Esophagus squamous epithelium (tissue), 5 donors: ENCODE measurements at regions not wholly inside any gene's neighbourhood (a gene's known extent, or its start where the extent isn't known, plus 50 kb on each side); places are given as distances from the start of the nearest gene placed in this dataset.
"Not testable (repeated sequence)": the region's sequence is repeated elsewhere in the genome, so short reads cannot be mapped to it uniquely, and the experiment has no call there.

Experiments
- DNase-seq: peaks from one replicate; lab custom pipeline; 2025; lab: John Stamatoyannopoulos, UW
- H3K27ac ChIP-seq, 4 donors: fragments of 200-600 bp; sonication (generic); one replicate each; pipeline ENCODE4 v1.5.1; 2016 to 2019; ENCODE audit warnings: mild to moderate bottlenecking in 1 of 4
- H3K27me3 ChIP-seq, 4 donors: fragments of 200-600 bp; sonication (generic); 1 replicate in 3 of 4; 2 replicates in 1 of 4; pipeline versions ENCODE4 v1.5.1 to v1.6.0; 2017 to 2021; ENCODE audit warnings: antibody characterized with exemption in 1 of 4
- H3K36me3 ChIP-seq, 3 donors: fragments of 200-600 bp; sonication (generic); one replicate each; pipeline ENCODE4 v1.5.1; 2016 to 2019
- H3K4me1 ChIP-seq, 3 donors: fragments of 200-600 bp; sonication (generic); one replicate each; pipeline ENCODE4 v1.5.1; 2017 to 2019
- H3K4me3 ChIP-seq, 4 donors: fragments of 200-600 bp; sonication (generic); 1 replicate in 3 of 4; 2 replicates in 1 of 4; pipeline ENCODE4 v1.5.1; 2016 to 2019; ENCODE audit warnings: mild to moderate bottlenecking in 2 of 4, moderate library complexity in 1 of 4
- H3K9me3 ChIP-seq, 3 donors: fragments of 200-600 bp; sonication (generic); one replicate each; pipeline ENCODE4 v1.5.1; 2016 to 2019
- CTCF ChIP-seq, 6 experiments: fragments of 450-650 bp in 4 of 6; fragments of 200-600 bp in 2 of 6; sonication (generic) in 2 of 6; IDR thresholded peaks; one replicate each; pipeline ENCODE4 v1.5.1; 2016 to 2019; ENCODE audit warnings: antibody characterized with exemption in 6 of 6, mild to moderate bottlenecking in 4 of 6, moderate library complexity in 4 of 6
- POLR2A ChIP-seq, 4 donors: fragments of 450-650 bp; IDR thresholded peaks; one replicate each; pipeline ENCODE4 v1.6.1; 2017; ENCODE audit warnings: antibody characterized with exemption in 4 of 4, mild to moderate bottlenecking in 4 of 4, moderate library complexity in 3 of 4
- WGBS, 2 donors: methylation state at CpG; one replicate each; pipeline ENCODE4 v1.1.5; 2018; 5-methylcytosine and 5-hydroxymethylcytosine counted together
- intact Hi-C: fragments of 100-400 bp; cut with DNase I; formaldehyde crosslinking; loops from one replicate; pipeline ENCODE4 v1.15.0; 2022
- donor health status: DM: yes; HTN: yes; CAD: no.

- H3K27me3 ChIP-seq, result no peaks in the 10 kb centered on the region
- intact Hi-C loops, result no loop called here
- H3K27ac ChIP-seq, result peak overlapping the region in 3 of 4 donors; percentile 25 to 62 (median 55)
- H3K36me3 ChIP-seq, result no peaks in the 10 kb centered on the region
- H3K4me3 ChIP-seq, result peak overlapping the region in 2 of 4 donors; percentile 27 to 49
- TF ChIP-seq POLR2A (IDR thresholded peaks at IDR 0.05) (no peak), CTCF (IDR thresholded peaks at IDR 0.05) (no peak)
- no peaks in the 10 kb centered on the region for H3K9me3 ChIP-seq
- DNase-seq, result no peak
- H3K4me1 ChIP-seq, result peaks cover 5 to 31% (median 14%) of the 10 kb centered on the region in 3 donors
Measured at GRCh38 chr22:40108396-40108795, 69.3 kb upstream of the TNRC6B start.

- H3K4me3 ChIP-seq, DNase-seq, H3K27me3 ChIP-seq, H3K9me3 ChIP-seq, intact Hi-C loops, H3K36me3 ChIP-seq, H3K27ac ChIP-seq: not testable (repeated sequence)
- 90 to 92% methylated on average over 4 to 5 of the region's 5 CpGs for WGBS, 2 donors
- peaks cover 5 to 31% (median 14%) of the 10 kb centered on the region in 3 donors for H3K4me1 ChIP-seq
Measured at GRCh38 chr22:40108926-40109325, 68.8 kb upstream of the TNRC6B start.

DNA sequence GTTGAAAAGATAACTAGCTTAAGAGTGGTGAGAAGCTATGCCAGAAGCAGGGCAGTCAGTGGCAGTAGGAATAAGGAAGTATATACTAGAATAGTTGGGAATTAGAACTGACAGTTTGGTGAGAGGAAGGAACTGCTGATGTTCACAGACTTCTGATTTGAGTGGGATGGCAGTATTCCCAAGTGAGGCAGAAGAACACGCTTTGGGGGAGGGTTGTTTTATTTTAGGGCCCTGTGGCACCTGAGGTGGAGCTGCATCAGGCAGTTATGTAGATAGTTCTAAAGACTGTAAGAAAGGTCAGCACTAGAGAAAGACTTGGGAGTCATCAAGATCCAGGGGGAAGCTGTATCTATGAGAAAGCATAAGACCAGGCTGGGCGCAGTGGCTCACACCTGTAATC, 66.3 kb upstream of the TNRC6B start:
- Histone ChIP-seq H3K27me3 (no peaks in the 10 kb centered on the region), H3K9me3 (no peaks in the 10 kb centered on the region), H3K36me3 (no peaks in the 10 kb centered on the region), H3K4me1 (peaks cover 5 to 34% (median 13%) of the 10 kb centered on the region in 3 donors), H3K27ac (no peak overlapping the region), H3K4me3 (no peak overlapping the region)
- TF ChIP-seq CTCF (IDR thresholded peaks at IDR 0.05) (no peak), POLR2A (IDR thresholded peaks at IDR 0.05) (no peak)
- DNase-seq, result no peak
- WGBS, 2 donors, result 76 to 85% methylated on average over 2 of the region's 2 CpGs
- intact Hi-C loops, result no loop called here

- H3K27ac ChIP-seq, result no peak overlapping the region
- H3K27me3 ChIP-seq, result no peaks in the 10 kb centered on the region
- H3K9me3 ChIP-seq, result no peaks in the 10 kb centered on the region
- no peak overlapping the region for H3K4me3 ChIP-seq
- no peak for DNase-seq
- no peaks in the 10 kb centered on the region for H3K36me3 ChIP-seq
- 81% methylated on average over 3 of the region's 3 CpGs for WGBS, 2 donors
- intact Hi-C loops, result no loop called here
- TF ChIP-seq CTCF (IDR thresholded peaks at IDR 0.05) (no peak), POLR2A (IDR thresholded peaks at IDR 0.05) (no peak)
- H3K4me1 ChIP-seq, result peaks cover 5 to 29% (median 7%) of the 10 kb centered on the region in 3 donors
Measured at GRCh38 chr22:40112595-40112994, 65.1 kb upstream of the TNRC6B start.

- intact Hi-C loops, result no loop called here
- Histone ChIP-seq H3K4me1 (peaks cover 0 to 18% (median 0%) of the 10 kb centered on the region in 3 donors), H3K27ac (no peak overlapping the region), H3K9me3 (no peaks in the 10 kb centered on the region), H3K27me3 (no peaks in the 10 kb centered on the region), H3K4me3 (no peak overlapping the region), H3K36me3 (peaks cover 0 to 1% (median 0%) of the 10 kb centered on the region in 3 donors)
- DNase-seq, result no peak
- TF ChIP-seq CTCF (IDR thresholded peaks at IDR 0.05) (no peak), POLR2A (IDR thresholded peaks at IDR 0.05) (no peak)
- 82 to 95% methylated on average over 2 of the region's 2 CpGs for WGBS, 2 donors
Measured at GRCh38 chr22:40113696-40114095, 64.0 kb upstream of the TNRC6B start.

DNA sequence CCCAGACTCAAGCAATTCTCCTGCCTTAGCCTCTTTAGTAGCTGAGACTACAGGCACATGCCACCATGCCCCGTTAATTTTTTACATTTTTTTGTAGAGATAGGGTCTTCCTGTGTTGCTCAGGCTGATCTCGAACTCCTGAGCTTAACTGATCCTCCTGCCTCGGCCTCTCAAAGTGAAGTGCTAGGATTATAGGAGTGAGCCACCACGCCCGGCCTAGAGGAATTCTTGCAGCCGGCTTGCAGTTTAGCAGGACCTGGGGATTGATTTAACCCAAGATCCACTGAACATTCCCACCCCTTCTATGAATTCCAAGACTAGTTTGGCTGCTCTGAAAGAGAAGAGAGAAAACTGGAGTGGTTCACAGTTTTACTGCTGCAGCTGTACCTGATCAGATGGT, 63.3 kb upstream of the TNRC6B start:
- Histone ChIP-seq H3K27ac (no peak overlapping the region), H3K4me1 (peaks cover 0 to 17% (median 0%) of the 10 kb centered on the region in 3 donors), H3K36me3 (peaks cover 0 to 9% (median 0%) of the 10 kb centered on the region in 3 donors), H3K4me3 (no peak overlapping the region), H3K9me3 (no peaks in the 10 kb centered on the region), H3K27me3 (no peaks in the 10 kb centered on the region)
- WGBS, 2 donors, result 94 to 95% methylated on average over 2 to 6 of the region's 6 CpGs
- intact Hi-C loops, result no loop called here
- TF ChIP-seq POLR2A (IDR thresholded peaks at IDR 0.05), result no peak
- no peak for TF ChIP-seq CTCF (IDR thresholded peaks at IDR 0.05)
- DNase-seq, result no peak
